ENCODE measurements at regions not wholly inside any gene's neighbourhood (a gene's known extent, or its start where the extent isn't known, plus 50 kb on each side); places are given as distances from the start of the nearest gene placed in this dataset.

DNA sequence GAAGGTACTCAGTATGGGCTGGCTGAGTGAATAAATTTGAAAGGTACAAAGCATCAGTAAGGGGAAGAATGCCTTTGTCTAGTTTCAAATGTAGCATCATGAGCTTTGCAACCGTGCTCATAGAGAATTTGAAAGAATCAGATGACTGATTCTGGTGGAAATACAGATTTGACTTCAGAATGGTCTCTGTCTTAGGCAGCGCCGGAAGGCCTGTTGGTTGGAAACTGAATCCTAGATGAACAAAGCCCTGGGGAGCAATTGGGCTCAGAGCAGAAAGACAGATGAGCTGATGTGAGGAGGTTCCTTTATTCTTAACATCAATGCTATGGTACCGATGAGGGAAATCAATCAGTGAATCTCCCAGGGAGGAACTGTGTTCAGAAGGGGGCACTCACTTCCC is 137.3 kb downstream of the SNAPC1 start:
- Histone ChIP-seq H3K4me3 (no peak overlapping the region), H3K9ac (ENCODE audit: low read depth in 2 of 2, low read length in 2 of 2) (no peak overlapping the region), H3K27ac (no peak overlapping the region), H3K36me3 (no peaks in the 10 kb centered on the region), H3K9me3 (no peaks in the 10 kb centered on the region), H3K27me3 (no peaks in the 10 kb centered on the region), H3K4me1 (no peaks in the 10 kb centered on the region)
- TF ChIP-seq, protein P1, sequence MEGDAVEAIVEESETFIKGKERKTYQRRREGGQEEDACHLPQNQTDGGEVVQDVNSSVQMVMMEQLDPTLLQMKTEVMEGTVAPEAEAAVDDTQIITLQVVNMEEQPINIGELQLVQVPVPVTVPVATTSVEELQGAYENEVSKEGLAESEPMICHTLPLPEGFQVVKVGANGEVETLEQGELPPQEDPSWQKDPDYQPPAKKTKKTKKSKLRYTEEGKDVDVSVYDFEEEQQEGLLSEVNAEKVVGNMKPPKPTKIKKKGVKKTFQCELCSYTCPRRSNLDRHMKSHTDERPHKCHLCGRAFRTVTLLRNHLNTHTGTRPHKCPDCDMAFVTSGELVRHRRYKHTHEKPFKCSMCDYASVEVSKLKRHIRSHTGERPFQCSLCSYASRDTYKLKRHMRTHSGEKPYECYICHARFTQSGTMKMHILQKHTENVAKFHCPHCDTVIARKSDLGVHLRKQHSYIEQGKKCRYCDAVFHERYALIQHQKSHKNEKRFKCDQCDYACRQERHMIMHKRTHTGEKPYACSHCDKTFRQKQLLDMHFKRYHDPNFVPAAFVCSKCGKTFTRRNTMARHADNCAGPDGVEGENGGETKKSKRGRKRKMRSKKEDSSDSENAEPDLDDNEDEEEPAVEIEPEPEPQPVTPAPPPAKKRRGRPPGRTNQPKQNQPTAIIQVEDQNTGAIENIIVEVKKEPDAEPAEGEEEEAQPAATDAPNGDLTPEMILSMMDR (IDR thresholded peaks at IDR 0.05) = no peak
- intact Hi-C loops (cut with DNase I) = no loop called here
- no peak for DNase-seq

DNA sequence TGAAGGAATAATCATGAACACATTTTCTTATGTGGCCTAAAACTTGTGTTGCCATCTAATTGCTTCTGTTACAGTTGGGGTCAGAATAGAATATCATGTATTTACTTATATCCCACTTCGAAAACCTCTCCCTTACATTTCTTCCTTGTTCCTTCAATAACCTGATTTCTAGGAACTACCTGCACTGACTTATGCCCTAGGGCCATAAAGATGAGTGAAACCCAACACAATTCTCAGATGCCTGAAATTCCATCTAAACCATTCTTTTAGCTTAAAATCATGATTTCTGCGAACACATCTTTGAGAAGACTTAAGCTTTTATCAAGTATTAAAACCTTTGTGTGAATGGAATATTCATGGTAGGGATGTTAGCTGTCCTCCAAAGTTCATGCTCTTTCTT is 142.7 kb downstream of the SNAPC1 start:
- H3K9me3 ChIP-seq = no peaks in the 10 kb centered on the region
- no peaks in the 10 kb centered on the region for H3K36me3 ChIP-seq
- H3K4me1 ChIP-seq = no peaks in the 10 kb centered on the region
- H3K27me3 ChIP-seq = no peaks in the 10 kb centered on the region
- intact Hi-C loops (cut with DNase I) = no loop called here
- no peak overlapping the region for H3K27ac ChIP-seq
- H3K9ac ChIP-seq (ENCODE audit: low read depth in 2 of 2, low read length in 2 of 2) = no peak overlapping the region
- no peak for DNase-seq
- TF ChIP-seq, protein P1 (IDR thresholded peaks at IDR 0.05) = no peak
- no peak overlapping the region for H3K4me3 ChIP-seq

DNA sequence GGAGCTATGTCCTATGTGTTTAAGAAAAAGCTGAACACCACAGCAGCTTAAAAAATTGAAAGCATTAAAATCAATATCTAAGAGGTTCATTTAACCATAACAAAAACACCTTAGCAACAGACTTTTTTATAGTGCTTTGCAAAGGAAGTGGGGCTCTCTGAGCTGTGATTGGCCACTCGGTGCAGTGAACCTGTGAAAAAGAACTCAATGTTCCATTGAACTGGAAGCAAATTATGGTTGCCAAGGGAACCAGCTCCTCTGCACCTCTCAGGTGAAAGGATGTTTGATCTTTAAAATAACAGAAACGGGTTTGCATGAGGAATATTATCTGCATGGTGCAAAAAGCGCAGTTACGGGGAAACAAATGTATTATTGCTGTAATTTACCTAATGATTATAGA is 149.4 kb downstream of the SNAPC1 start:
- TF ChIP-seq, protein P1 (IDR thresholded peaks at IDR 0.05) = no peak
- intact Hi-C loops (cut with DNase I) = no loop called here
- no peaks in the 10 kb centered on the region for H3K27me3 ChIP-seq
- H3K4me1 ChIP-seq = no peaks in the 10 kb centered on the region
- DNase-seq = no peak
- no peak overlapping the region for H3K27ac ChIP-seq
- no peaks in the 10 kb centered on the region for H3K9me3 ChIP-seq
- no peak overlapping the region for H3K4me3 ChIP-seq
- H3K9ac ChIP-seq (ENCODE audit: low read depth in 2 of 2, low read length in 2 of 2) = no peak overlapping the region
- no peaks in the 10 kb centered on the region for H3K36me3 ChIP-seq

DNA sequence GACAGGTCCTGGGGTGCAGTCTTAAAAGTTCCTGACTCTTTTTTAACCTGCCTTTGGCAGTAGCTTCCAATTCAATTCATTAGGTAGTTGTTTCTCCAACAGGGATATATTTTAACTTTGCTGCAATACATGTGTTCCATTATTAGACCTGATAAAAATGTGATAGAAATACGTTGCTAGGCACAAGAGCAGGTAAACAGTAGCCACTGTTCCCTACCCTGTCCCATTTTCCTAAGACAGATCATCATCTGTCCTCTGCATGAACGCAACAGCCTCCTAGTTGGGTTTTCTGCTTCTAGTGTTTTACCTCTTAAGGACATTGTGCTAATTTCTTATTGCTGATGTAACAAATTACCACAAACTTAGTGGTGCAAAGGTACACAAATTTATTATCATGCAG is 156.8 kb downstream of the SNAPC1 start:
- Histone ChIP-seq H3K9ac (ENCODE audit: low read depth in 2 of 2, low read length in 2 of 2) (no peak overlapping the region), H3K4me3 (no peak overlapping the region), H3K36me3 (no peaks in the 10 kb centered on the region), H3K27me3 (no peaks in the 10 kb centered on the region), H3K9me3 (no peaks in the 10 kb centered on the region), H3K4me1 (no peaks in the 10 kb centered on the region), H3K27ac (no peak overlapping the region)
- intact Hi-C loops (cut with DNase I) = no loop called here
- TF ChIP-seq, protein P1 (IDR thresholded peaks at IDR 0.05) = no peak
- DNase-seq = no peak

DNA sequence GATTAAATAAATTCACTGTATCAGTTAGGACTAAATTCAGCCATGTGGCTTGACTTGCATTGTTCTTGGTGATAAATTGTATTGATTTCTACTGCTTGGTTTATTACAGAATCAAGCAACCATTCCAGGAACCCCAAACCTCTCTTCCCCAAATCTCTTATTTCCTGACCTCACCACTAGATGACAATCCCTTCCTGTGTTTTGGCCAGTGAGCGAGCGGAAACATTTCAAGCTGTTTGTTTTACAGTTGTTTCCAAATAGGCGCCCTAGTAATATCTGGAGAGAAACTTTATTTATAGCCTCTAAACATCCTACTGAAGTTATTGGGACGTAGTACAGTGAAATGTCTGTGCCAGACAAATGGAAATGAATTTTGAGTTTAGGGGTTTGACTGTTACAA is 161.1 kb downstream of the SNAPC1 start:
- Histone ChIP-seq H3K9ac (ENCODE audit: low read depth in 2 of 2, low read length in 2 of 2) (no peak overlapping the region), H3K4me3 (no peak overlapping the region), H3K36me3 (no peaks in the 10 kb centered on the region), H3K9me3 (no peaks in the 10 kb centered on the region), H3K4me1 (no peaks in the 10 kb centered on the region), H3K27ac (no peak overlapping the region), H3K27me3 (no peaks in the 10 kb centered on the region)
- DNase-seq = no peak
- TF ChIP-seq, protein P1 (IDR thresholded peaks at IDR 0.05) = no peak
- intact Hi-C loops (cut with DNase I) = loop anchor here (10.0 kb wide), 1 partner anchor 201 kb away; no protein-coding TSS in a partner anchor

DNA sequence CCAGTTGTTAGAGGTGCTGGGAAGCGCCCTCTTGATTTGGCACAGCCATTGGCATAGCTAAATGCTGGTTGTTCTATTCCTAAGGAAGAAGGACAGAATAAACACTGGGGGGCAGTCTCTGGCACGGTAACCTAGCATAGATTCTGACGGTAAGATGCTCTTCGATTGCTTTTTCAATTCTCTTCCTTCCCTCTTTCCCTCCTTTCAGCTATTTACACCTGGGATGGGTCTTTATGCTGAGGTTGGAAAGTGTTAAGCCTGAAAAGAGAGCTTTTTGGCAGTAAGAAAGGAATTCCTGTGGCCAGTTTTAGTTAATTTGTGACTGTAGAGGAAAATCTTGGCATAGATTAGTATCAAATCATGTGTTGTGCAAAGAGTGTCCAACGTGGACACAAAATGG is 162.8 kb downstream of the SNAPC1 start:
- no peaks in the 10 kb centered on the region for H3K36me3 ChIP-seq
- no peak overlapping the region for H3K9ac ChIP-seq (ENCODE audit: low read depth in 2 of 2, low read length in 2 of 2)
- no peaks in the 10 kb centered on the region for H3K9me3 ChIP-seq
- H3K27me3 ChIP-seq = no peaks in the 10 kb centered on the region
- no peak for DNase-seq
- intact Hi-C loops (cut with DNase I) = loop anchor here (10.0 kb wide), 1 partner anchor 200 kb away; no protein-coding TSS in a partner anchor
- no peak overlapping the region for H3K4me3 ChIP-seq
- H3K4me1 ChIP-seq = no peaks in the 10 kb centered on the region
- H3K27ac ChIP-seq = no peak overlapping the region
- TF ChIP-seq, protein P1 (IDR thresholded peaks at IDR 0.05) = no peak
